PFSK-1 (cell line): ENCODE measurements at regions not wholly inside any gene's neighbourhood (a gene's known extent, or its start where the extent isn't known, plus 50 kb on each side); places are given as distances from the start of the nearest gene placed in this dataset.

Source experiments
- REST ChIP-seq, 2 experiments: IDR thresholded peaks; 2 replicates each; pipeline versions ENCODE4 v1.6.1 to v1.8.0; 2011 to 2012; ENCODE audit warnings: low read depth in 2 of 2, low read length in 2 of 2, control low read depth in 1 of 2, inconsistent platforms in 1 of 2, mild to moderate bottlenecking in 1 of 2, moderate library complexity in 1 of 2; ENCODE audit not compliant: insufficient read depth in 1 of 2
- TAF1 ChIP-seq: IDR thresholded peaks from 2 replicates; pipeline ENCODE4 v1.6.1; 2012; ENCODE audit warnings: low read length, control low read depth, borderline replicate concordance; ENCODE audit not compliant: insufficient read depth

- no peak for TF ChIP-seq TAF1
- TF ChIP-seq REST (IDR thresholded peaks at IDR 0.05; ENCODE audit: insufficient read depth in 1 of 2, low read depth in 2 of 2, low read length in 2 of 2) = no peak
These were observed 362.9 kb downstream of the SMOC2 start for GRCh38 chr6:168803874-168804273.
